Right atrium auricular region (tissue), 2 donors: ENCODE measurements at regions not wholly inside any gene's neighbourhood (a gene's known extent, or its start where the extent isn't known, plus 50 kb on each side); places are given as distances from the start of the nearest gene placed in this dataset.

Source experiments
- DNase-seq: peaks from one replicate; pipeline ENCODE4 v3.0.0-alpha.2; 2019; ENCODE audit warnings: low spot score
- H3K27ac ChIP-seq, 2 donors: fragments of 200-600 bp; sonication (generic); 1 replicate in 1 of 2; 2 replicates in 1 of 2; pipeline ENCODE4 v1.5.1; 2016 to 2019
- H3K27me3 ChIP-seq, 2 donors: fragments of 200-600 bp; sonication (generic); one replicate each; pipeline versions ENCODE4 v1.5.1 to v1.6.0; 2017 to 2019
- H3K36me3 ChIP-seq: fragments of 200-600 bp; sonication (generic); one replicate; pipeline ENCODE4 v1.5.1; 2016
- H3K4me1 ChIP-seq, 2 donors: fragments of 200-600 bp; sonication (generic); one replicate each; pipeline versions ENCODE4 v1.5.1 to v1.6.0; 2017 to 2019
- H3K4me3 ChIP-seq, 2 donors: fragments of 200-600 bp; sonication (generic); 1 replicate in 1 of 2; 2 replicates in 1 of 2; pipeline ENCODE4 v1.5.1; 2017 to 2019; ENCODE audit warnings: mild to moderate bottlenecking in 1 of 2, moderate library complexity in 1 of 2
- H3K9me3 ChIP-seq, 2 donors: fragments of 200-600 bp; sonication (generic); one replicate each; pipeline ENCODE4 v1.5.1; 2019
- CTCF ChIP-seq, 2 donors: fragments of 200-600 bp; sonication (generic); IDR thresholded peaks; one replicate each; pipeline ENCODE4 v1.5.1; 2019; ENCODE audit warnings: antibody characterized with exemption in 2 of 2

GRCh38 chr3:182241766-182242488 lies 530.2 kb downstream of the SOX2 start:
- H3K27me3 ChIP-seq, result no peaks in the 10 kb centered on the region
- TF ChIP-seq CTCF (IDR thresholded peaks at IDR 0.05), result no peak
- peaks cover 0 to 7% of the 10 kb centered on the region in 2 donors for H3K4me1 ChIP-seq
- H3K36me3 ChIP-seq, result no peaks in the 10 kb centered on the region
- DNase-seq, result peak; percentile 77
- no peaks in the 10 kb centered on the region for H3K9me3 ChIP-seq
- no peak overlapping the region for H3K4me3 ChIP-seq
- H3K27ac ChIP-seq, result peak overlapping the region; percentile 63 to 77

DNA sequence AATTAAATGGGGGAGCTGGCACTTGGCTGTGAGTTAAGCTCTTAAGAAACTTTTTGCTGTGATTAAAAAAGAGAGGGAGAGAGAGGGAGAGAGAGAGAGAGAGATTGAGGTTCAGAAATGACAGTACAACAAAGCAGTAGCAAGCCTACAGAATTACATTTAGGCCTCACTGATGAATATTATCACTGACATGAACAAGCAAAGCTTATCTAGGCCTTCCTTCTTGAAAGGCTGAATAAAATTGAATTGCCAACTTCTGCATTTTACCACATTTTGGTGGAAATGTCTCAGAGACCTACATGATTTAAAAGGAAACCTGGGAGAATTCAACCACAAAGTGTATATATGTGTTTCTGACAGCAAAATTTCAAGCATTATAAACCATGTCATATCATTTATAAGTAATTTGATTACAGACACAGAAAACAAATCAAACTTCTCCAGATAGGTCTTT lies 530.8 kb downstream of the SOX2 start:
- no peaks in the 10 kb centered on the region for H3K27me3 ChIP-seq
- H3K4me1 ChIP-seq, result peaks cover 0 to 7% of the 10 kb centered on the region in 2 donors
- peak overlapping the region in 1 of 2 donors; percentile 77 for H3K27ac ChIP-seq
- H3K9me3 ChIP-seq, result no peaks in the 10 kb centered on the region
- TF ChIP-seq CTCF (IDR thresholded peaks at IDR 0.05), result no peak
- no peaks in the 10 kb centered on the region for H3K36me3 ChIP-seq
- H3K4me3 ChIP-seq, result no peak overlapping the region
- no peak for DNase-seq

DNA sequence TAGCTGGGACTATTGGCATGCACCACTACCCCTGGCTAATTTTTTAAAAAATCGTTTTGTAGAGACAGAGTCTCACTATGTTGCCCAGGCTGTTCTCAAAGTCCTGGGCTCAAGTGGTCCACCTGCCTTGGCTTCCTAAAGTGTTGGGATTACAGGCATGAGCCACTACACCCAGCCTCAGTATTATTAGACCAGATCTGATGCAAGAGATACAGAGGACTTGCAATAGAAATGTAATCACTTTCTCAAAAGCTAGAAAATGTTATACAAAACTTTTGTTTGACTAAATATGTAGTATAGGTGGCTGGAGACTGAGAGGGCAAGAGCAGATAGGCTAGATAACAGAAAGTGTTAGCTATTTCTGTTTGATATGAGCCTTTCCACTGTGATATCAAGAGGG lies 531.9 kb downstream of the SOX2 start:
- Histone ChIP-seq H3K27ac (no peak overlapping the region), H3K4me1 (peaks cover 0 to 7% of the 10 kb centered on the region in 2 donors), H3K27me3 (no peaks in the 10 kb centered on the region), H3K4me3 (no peak overlapping the region), H3K36me3 (no peaks in the 10 kb centered on the region), H3K9me3 (no peaks in the 10 kb centered on the region)
- no peak for TF ChIP-seq CTCF (IDR thresholded peaks at IDR 0.05)
- DNase-seq, result no peak

- no peak for TF ChIP-seq CTCF (IDR thresholded peaks at IDR 0.05)
- H3K27ac ChIP-seq, result no peak overlapping the region
- peaks cover 0 to 7% of the 10 kb centered on the region in 2 donors for H3K4me1 ChIP-seq
- H3K36me3 ChIP-seq, result no peaks in the 10 kb centered on the region
- H3K4me3 ChIP-seq, result no peak overlapping the region
- H3K27me3 ChIP-seq, result no peaks in the 10 kb centered on the region
- DNase-seq, result no peak
- no peaks in the 10 kb centered on the region for H3K9me3 ChIP-seq
These were observed 532.7 kb downstream of the SOX2 start for GRCh38 chr3:182244222-182244971.

- TF ChIP-seq CTCF (IDR thresholded peaks at IDR 0.05), result no peak
- Histone ChIP-seq H3K4me1 (peaks cover 0 to 7% of the 10 kb centered on the region in 2 donors), H3K27me3 (no peaks in the 10 kb centered on the region), H3K27ac (no peak overlapping the region), H3K9me3 (no peaks in the 10 kb centered on the region), H3K4me3 (no peak overlapping the region), H3K36me3 (no peaks in the 10 kb centered on the region)
- no peak for DNase-seq
These were observed 533.3 kb downstream of the SOX2 start for GRCh38 chr3:182245059-182245458.
